ENCODE measurements at regions not wholly inside any gene's neighbourhood (a gene's known extent, or its start where the extent isn't known, plus 50 kb on each side); places are given as distances from the start of the nearest gene placed in this dataset.

GRCh38 chr5:97752871-97753270 is 569.8 kb upstream of the RIOK2 start:
- CTCF ChIA-PET, result no interaction called here
- POLR2A ChIA-PET, result no interaction called here
- TF ChIP-seq HDGF (IDR thresholded peaks at IDR 0.05; ENCODE audit: borderline replicate concordance) (no peak), ELF4 (IDR thresholded peaks at IDR 0.05) (no peak), PKNOX1 (IDR thresholded peaks at IDR 0.05) (no peak)
- DNase-seq (ENCODE audit: extremely low spot score), result no peak

GRCh38 chr5:97762483-97762882 is 579.4 kb upstream of the RIOK2 start:
- TF ChIP-seq PKNOX1 (IDR thresholded peaks at IDR 0.05), result no peak
- no peak for TF ChIP-seq HDGF (IDR thresholded peaks at IDR 0.05; ENCODE audit: borderline replicate concordance)
- no peak for TF ChIP-seq LEF1 (IDR thresholded peaks at IDR 0.05; ENCODE audit: borderline replicate concordance)
- no peak for TF ChIP-seq NFRKB (IDR thresholded peaks at IDR 0.05)
- no peak for TF ChIP-seq ZNF384 (IDR thresholded peaks at IDR 0.05)
- no peak for TF ChIP-seq CTBP1 (IDR thresholded peaks at IDR 0.05; ENCODE audit: borderline replicate concordance)
- TF ChIP-seq SUZ12 (IDR thresholded peaks at IDR 0.05), result no peak
- no peak for TF ChIP-seq FOXA1 (IDR thresholded peaks at IDR 0.05)
- no peak for TF ChIP-seq SP1 (IDR thresholded peaks at IDR 0.05)
- ChIA-PET CTCF (no interaction called here), POLR2A (no interaction called here)
- no peak for DNase-seq (ENCODE audit: extremely low spot score)

- TF ChIP-seq L3MBTL2 (conservative IDR thresholded peaks at IDR 0.05) (no peak), SUZ12 (IDR thresholded peaks at IDR 0.05) (no peak), HDGF (IDR thresholded peaks at IDR 0.05; ENCODE audit: borderline replicate concordance) (no peak), ARNT (IDR thresholded peaks at IDR 0.05) (no peak), ZNF384 (IDR thresholded peaks at IDR 0.05) (no peak), FOXA1 (IDR thresholded peaks at IDR 0.05) (no peak), PKNOX1 (IDR thresholded peaks at IDR 0.05) (no peak), BHLHE40 (IDR thresholded peaks at IDR 0.05; ENCODE audit: borderline replicate concordance) (no peak), FOXK2 (IDR thresholded peaks at IDR 0.05) (no peak), LEF1 (IDR thresholded peaks at IDR 0.05; ENCODE audit: borderline replicate concordance) (no peak), NFRKB (IDR thresholded peaks at IDR 0.05) (no peak), ELF4 (IDR thresholded peaks at IDR 0.05) (no peak), CTBP1 (IDR thresholded peaks at IDR 0.05; ENCODE audit: borderline replicate concordance) (no peak), FOXM1 (IDR thresholded peaks at IDR 0.05; ENCODE audit: borderline replicate concordance) (no peak), SP1 (IDR thresholded peaks at IDR 0.05) (no peak), TARDBP (IDR thresholded peaks at IDR 0.05) (no peak)
- no peak for DNase-seq (ENCODE audit: extremely low spot score)
- ChIA-PET POLR2A (no interaction called here), CTCF (interaction anchor here (0.6 kb wide), 1 partner anchor 122 kb away, joined by 3 read pairs; no protein-coding TSS in a partner anchor)
Observed at GRCh38 chr5:97764700-97765099, 581.7 kb upstream of the RIOK2 start.

- ChIA-PET CTCF (no interaction called here), POLR2A (no interaction called here)
- DNase-seq (ENCODE audit: extremely low spot score), result no peak
- TF ChIP-seq FOXA1 (IDR thresholded peaks at IDR 0.05) (no peak), FOXM1 (IDR thresholded peaks at IDR 0.05; ENCODE audit: borderline replicate concordance) (no peak)
Observed at GRCh38 chr5:97778451-97778850, 595.4 kb upstream of the RIOK2 start.

GRCh38 chr5:97788369-97788768 is 605.3 kb upstream of the RIOK2 start:
- TF ChIP-seq ZNF384 (IDR thresholded peaks at IDR 0.05) (no peak), LEF1 (IDR thresholded peaks at IDR 0.05; ENCODE audit: borderline replicate concordance) (no peak), ELF4 (IDR thresholded peaks at IDR 0.05) (no peak), TARDBP (IDR thresholded peaks at IDR 0.05) (no peak), FOXM1 (IDR thresholded peaks at IDR 0.05; ENCODE audit: borderline replicate concordance) (no peak), ARNT (IDR thresholded peaks at IDR 0.05) (no peak), HDGF (IDR thresholded peaks at IDR 0.05; ENCODE audit: borderline replicate concordance) (no peak), L3MBTL2 (conservative IDR thresholded peaks at IDR 0.05) (no peak), BHLHE40 (IDR thresholded peaks at IDR 0.05; ENCODE audit: borderline replicate concordance) (no peak)
- CTCF ChIA-PET, result no interaction called here
- no peak for DNase-seq (ENCODE audit: extremely low spot score)
- POLR2A ChIA-PET, result no interaction called here

- no peak for TF ChIP-seq HDGF (IDR thresholded peaks at IDR 0.05; ENCODE audit: borderline replicate concordance)
- no peak for TF ChIP-seq NFRKB (IDR thresholded peaks at IDR 0.05)
- TF ChIP-seq TARDBP (IDR thresholded peaks at IDR 0.05), result no peak
- TF ChIP-seq CTBP1 (IDR thresholded peaks at IDR 0.05; ENCODE audit: borderline replicate concordance), result no peak
- TF ChIP-seq LEF1 (IDR thresholded peaks at IDR 0.05; ENCODE audit: borderline replicate concordance), result no peak
- TF ChIP-seq SUZ12 (IDR thresholded peaks at IDR 0.05), result no peak
- no peak for TF ChIP-seq PKNOX1 (IDR thresholded peaks at IDR 0.05)
- no peak for TF ChIP-seq FOXK2 (IDR thresholded peaks at IDR 0.05)
- no peak for TF ChIP-seq SP1 (IDR thresholded peaks at IDR 0.05)
- TF ChIP-seq FOXA1 (IDR thresholded peaks at IDR 0.05), result no peak
- TF ChIP-seq ARNT (IDR thresholded peaks at IDR 0.05), result no peak
- no peak for TF ChIP-seq L3MBTL2 (conservative IDR thresholded peaks at IDR 0.05)
- no peak for TF ChIP-seq ELF4 (IDR thresholded peaks at IDR 0.05)
- TF ChIP-seq BHLHE40 (IDR thresholded peaks at IDR 0.05; ENCODE audit: borderline replicate concordance), result no peak
- no peak for TF ChIP-seq ZNF384 (IDR thresholded peaks at IDR 0.05)
- TF ChIP-seq FOXM1 (IDR thresholded peaks at IDR 0.05; ENCODE audit: borderline replicate concordance), result no peak
- ChIA-PET CTCF (no interaction called here), POLR2A (no interaction called here)
- no peak for DNase-seq (ENCODE audit: extremely low spot score)
Observed at GRCh38 chr5:97797994-97798451, 615.0 kb upstream of the RIOK2 start.
